A673 (cell line): ENCODE measurements at regions not wholly inside any gene's neighbourhood (a gene's known extent, or its start where the extent isn't known, plus 50 kb on each side); places are given as distances from the start of the nearest gene placed in this dataset.

ENCODE experiments used
- BruUV-seq: library from RNA; stranded (reverse); fragments of 400-500 nt; replicated peaks from 2 replicates; lab custom pipeline; 2021; lab: Mats Ljungman, UMichigan
- CTCF ChIA-PET: fragments of 300-600 bp; sonication (Branson Sonifier 250); formaldehyde crosslinking; loops from one replicate; lab custom pipeline; 2022; ENCODE audit warnings: antibody characterized with exemption; lab: Charles Lee
- POLR2A ChIA-PET: fragments of 300-600 bp; sonication (Branson Sonifier 250); formaldehyde crosslinking; loops from one replicate; lab custom pipeline; 2022; ENCODE audit warnings: antibody characterized with exemption; ENCODE audit not compliant: low non-redundant PET; lab: Charles Lee
- DNase-seq: peaks from one replicate; pipeline ENCODE4 v3.0.0-alpha.2; 2015; ENCODE audit warnings: low spot score
- H3K27ac ChIP-seq: fragments of 200-600 bp; sonication (generic); 2 replicates; pipeline ENCODE4 v1.5.1; 2016; ENCODE audit warnings: mixed run types, low read depth, mild to moderate bottlenecking, mixed read lengths, antibody characterized with exemption, low read length; ENCODE audit not compliant: poor library complexity, severe bottlenecking
- H3K27me3 ChIP-seq: fragments of 200-600 bp; sonication (generic); replicated peaks from 2 replicates; pipeline ENCODE4 v1.6.1; 2017; ENCODE audit warnings: mixed run types, low read depth, mild to moderate bottlenecking, mixed read lengths, antibody characterized with exemption, low read length; ENCODE audit not compliant: insufficient read depth, poor library complexity
- H3K36me3 ChIP-seq: fragments of 200-600 bp; sonication (generic); 2 replicates; pipeline ENCODE4 v1.6.1; 2016; ENCODE audit warnings: mixed run types, mild to moderate bottlenecking, mixed read lengths, antibody characterized with exemption, low read length; ENCODE audit not compliant: insufficient read depth, poor library complexity, severe bottlenecking
- H3K4me1 ChIP-seq: fragments of 200-600 bp; sonication (generic); 2 replicates; pipeline ENCODE4 v1.6.1; 2017; ENCODE audit warnings: mixed run types, mild to moderate bottlenecking, mixed read lengths, antibody characterized with exemption, low read length; ENCODE audit not compliant: insufficient read depth, poor library complexity, severe bottlenecking
- H3K4me3 ChIP-seq: fragments of 200-600 bp; sonication (generic); 2 replicates; pipeline ENCODE4 v1.5.1; 2016; ENCODE audit warnings: low read depth, mixed run types, mild to moderate bottlenecking, mixed read lengths, low read length; ENCODE audit not compliant: poor library complexity, severe bottlenecking
- H3K9me3 ChIP-seq: fragments of 200-600 bp; sonication (generic); 2 replicates; pipeline ENCODE4 v1.6.1; 2016; ENCODE audit warnings: mixed run types, low read depth, mild to moderate bottlenecking, mixed read lengths, antibody characterized with exemption, low read length; ENCODE audit not compliant: poor library complexity, severe bottlenecking
- EZH2 ChIP-seq: fragments of 200-600 bp; sonication (generic); IDR thresholded peaks from 2 replicates; pipeline ENCODE4 v1.6.1; 2017; ENCODE audit warnings: borderline replicate concordance, low read depth, mild to moderate bottlenecking, mixed read lengths, antibody characterized with exemption, low read length; ENCODE audit not compliant: poor library complexity, severe bottlenecking
- intact Hi-C: fragments of 100-400 bp; cut with micrococcal nuclease; formaldehyde crosslinking; loops from one replicate; pipeline ENCODE4 v1.10.0; 2022; ENCODE audit not compliant: unreplicated experiment
- TF ChIP-seq, protein P1 (sequence below): fragments of 300-800, 200-600 bp; sonication (generic); conservative IDR thresholded peaks from 2 replicates; pipeline ENCODE4 v1.5.1; 2017; ENCODE audit warnings: low read depth, mild to moderate bottlenecking, antibody characterized with exemption, low read length, moderate library complexity, mixed read lengths

- no peak overlapping the region for H3K27ac ChIP-seq
- intact Hi-C loops: loop anchor here (2.0 to 5.0 kb wide), 3 partner anchors 136 to 547 kb away; no protein-coding TSS in a partner anchor
- no peaks in the 10 kb centered on the region for H3K36me3 ChIP-seq
- H3K9me3 ChIP-seq: no peaks in the 10 kb centered on the region
- ChIA-PET POLR2A (no interaction called here), CTCF (interaction anchor here (0.9 kb wide), 1 partner anchor 511 kb away, joined by 3 read pairs; no protein-coding TSS in a partner anchor)
- peaks cover 4% of the 10 kb centered on the region for H3K27me3 ChIP-seq
- DNase-seq: no peak
- TF ChIP-seq, protein P1, sequence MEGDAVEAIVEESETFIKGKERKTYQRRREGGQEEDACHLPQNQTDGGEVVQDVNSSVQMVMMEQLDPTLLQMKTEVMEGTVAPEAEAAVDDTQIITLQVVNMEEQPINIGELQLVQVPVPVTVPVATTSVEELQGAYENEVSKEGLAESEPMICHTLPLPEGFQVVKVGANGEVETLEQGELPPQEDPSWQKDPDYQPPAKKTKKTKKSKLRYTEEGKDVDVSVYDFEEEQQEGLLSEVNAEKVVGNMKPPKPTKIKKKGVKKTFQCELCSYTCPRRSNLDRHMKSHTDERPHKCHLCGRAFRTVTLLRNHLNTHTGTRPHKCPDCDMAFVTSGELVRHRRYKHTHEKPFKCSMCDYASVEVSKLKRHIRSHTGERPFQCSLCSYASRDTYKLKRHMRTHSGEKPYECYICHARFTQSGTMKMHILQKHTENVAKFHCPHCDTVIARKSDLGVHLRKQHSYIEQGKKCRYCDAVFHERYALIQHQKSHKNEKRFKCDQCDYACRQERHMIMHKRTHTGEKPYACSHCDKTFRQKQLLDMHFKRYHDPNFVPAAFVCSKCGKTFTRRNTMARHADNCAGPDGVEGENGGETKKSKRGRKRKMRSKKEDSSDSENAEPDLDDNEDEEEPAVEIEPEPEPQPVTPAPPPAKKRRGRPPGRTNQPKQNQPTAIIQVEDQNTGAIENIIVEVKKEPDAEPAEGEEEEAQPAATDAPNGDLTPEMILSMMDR: no peak
- TF ChIP-seq EZH2: no peak
- no TSS peak for BruUV-seq
- H3K4me1 ChIP-seq: no peaks in the 10 kb centered on the region
- no peak overlapping the region for H3K4me3 ChIP-seq
Observed at GRCh38 chr5:130870691-130871090, 294.4 kb downstream of the HINT1 start.

DNA sequence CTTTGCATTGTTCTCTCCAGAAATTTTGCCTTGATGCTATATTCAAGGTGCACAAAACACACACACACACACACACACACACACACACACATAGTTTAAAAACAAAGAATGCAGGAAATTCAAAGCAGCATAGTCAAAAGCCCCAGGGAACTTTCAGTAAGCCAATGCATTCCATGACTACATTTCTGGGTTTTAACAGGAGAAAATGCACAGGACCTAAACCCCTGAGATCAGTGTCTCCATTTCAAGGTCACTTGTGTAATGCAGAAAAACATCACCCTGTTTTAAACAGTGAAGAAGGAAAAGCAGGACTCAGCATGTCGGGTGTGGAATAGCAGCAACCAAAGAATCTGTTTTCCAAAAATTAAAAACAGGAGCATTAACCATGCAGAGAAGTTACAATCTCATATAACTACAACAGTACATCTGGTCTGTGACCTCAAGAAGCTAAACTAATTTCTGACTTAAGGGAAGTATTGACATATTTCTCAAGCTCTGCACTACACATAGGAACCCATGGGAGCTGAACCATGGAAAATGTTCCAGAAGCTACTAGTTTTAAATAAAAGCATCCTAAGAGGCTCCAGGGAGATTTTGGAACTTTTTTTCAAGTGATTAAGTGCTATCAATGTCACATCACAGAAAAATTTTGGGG lies 296.7 kb downstream of the HINT1 start:
- ChIA-PET CTCF (interaction anchor here (0.7 kb wide), 1 partner anchor 721 kb away, joined by 5 read pairs; no protein-coding TSS in a partner anchor), POLR2A (no interaction called here)
- H3K36me3 ChIP-seq: no peaks in the 10 kb centered on the region
- no peaks in the 10 kb centered on the region for H3K4me1 ChIP-seq
- TF ChIP-seq, protein P1: no peak
- TF ChIP-seq EZH2: no peak
- intact Hi-C loops: no loop called here
- no peak overlapping the region for H3K27ac ChIP-seq
- no TSS peak for BruUV-seq
- no peaks in the 10 kb centered on the region for H3K9me3 ChIP-seq
- no peak for DNase-seq
- H3K4me3 ChIP-seq: no peak overlapping the region
- peaks cover 4% of the 10 kb centered on the region for H3K27me3 ChIP-seq

DNA sequence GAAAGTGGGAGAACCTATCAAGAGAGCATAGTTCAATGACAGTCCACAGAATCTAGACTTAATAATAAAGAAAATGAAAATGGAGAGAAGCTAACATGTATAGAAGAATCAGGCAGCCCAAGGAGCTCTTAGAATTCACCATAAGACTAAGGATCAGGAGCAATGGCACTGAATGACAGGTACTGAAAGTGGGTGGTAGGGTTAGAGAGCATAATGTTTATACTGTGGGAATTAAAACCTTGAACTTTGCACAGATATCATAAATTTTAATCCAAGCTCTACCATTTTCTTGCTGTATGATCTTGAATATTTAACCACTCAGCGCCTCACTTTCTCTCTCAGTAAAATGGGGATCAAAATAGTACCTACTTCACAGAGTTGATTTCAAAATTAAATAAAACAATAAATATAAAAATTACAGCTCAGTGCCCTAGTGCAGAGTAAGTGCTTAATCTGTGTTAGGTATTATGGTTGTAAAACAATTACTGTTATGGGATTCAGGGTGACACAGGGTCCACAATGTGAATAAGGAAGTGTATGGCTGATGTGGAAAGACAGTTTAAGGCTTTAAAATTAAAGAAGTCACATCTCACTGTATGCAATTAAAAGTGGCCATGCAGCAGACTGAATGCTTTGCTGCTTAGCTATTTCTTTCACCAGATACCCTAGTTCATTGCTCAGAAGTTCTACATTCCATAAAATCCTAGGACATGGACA lies 319.8 kb downstream of the HINT1 start:
- Histone ChIP-seq H3K4me1 (no peaks in the 10 kb centered on the region), H3K27ac (no peak overlapping the region), H3K27me3 (no peaks in the 10 kb centered on the region), H3K36me3 (no peaks in the 10 kb centered on the region), H3K4me3 (no peak overlapping the region), H3K9me3 (no peaks in the 10 kb centered on the region)
- POLR2A ChIA-PET: no interaction called here
- TF ChIP-seq EZH2: no peak
- TF ChIP-seq, protein P1: no peak
- intact Hi-C loops: no loop called here
- DNase-seq: no peak
- BruUV-seq: no TSS peak
- CTCF ChIA-PET: no interaction called here
